Activated naive CD4-positive, alpha-beta T cell treated with anti-CD3 and anti-CD28 coated beads, Interleukin-2, amount 50 U/mL, for 72 hours (primary cell): ENCODE measurements at regions not wholly inside any gene's neighbourhood (a gene's known extent, or its start where the extent isn't known, plus 50 kb on each side); places are given as distances from the start of the nearest gene placed in this dataset.

ENCODE experiments used
- ATAC-seq, 2 donors: fragments of 150-1000 bp; cut with Tn5 transposase; 2 replicates each; pipeline ENCODE4 v1.10.0; 2021; ENCODE audit warnings: mild to moderate bottlenecking in 2 of 2, moderate library complexity in 2 of 2
- DNase-seq, 2 donors: peaks; one replicate each; pipeline ENCODE4 v3.0.0; 2021 to 2022; ENCODE audit warnings: low spot score in 2 of 2
- H3K27ac Mint-ChIP-seq, 2 donors: one replicate each; pipeline ENCODE4 v1.8.0; 2022; ENCODE audit warnings: mild to moderate bottlenecking in 2 of 2, mixed read lengths in 2 of 2
- H3K36me3 Mint-ChIP-seq, 2 donors: one replicate each; pipeline ENCODE4 v1.8.0; 2022; ENCODE audit warnings: mixed read lengths in 2 of 2
- H3K9me3 Mint-ChIP-seq, 2 donors: one replicate each; pipeline ENCODE4 v1.8.0; 2022; ENCODE audit warnings: mixed read lengths in 2 of 2

- no peak overlapping the region for H3K27ac Mint-ChIP-seq
- H3K36me3 Mint-ChIP-seq = peaks cover 8 to 11% of the 10 kb centered on the region in 2 donors
- DNase-seq (no peak), ATAC-seq (no peak)
- peaks cover 0 to 11% of the 10 kb centered on the region in 2 donors for H3K9me3 Mint-ChIP-seq
Observed at GRCh38 chr15:66925721-66926120, 139.7 kb upstream of the SMAD3 start.

GRCh38 chr15:66927201-66928077 lies 138.0 kb upstream of the SMAD3 start:
- no peak for ATAC-seq
- Mint-ChIP-seq H3K27ac (no peak overlapping the region), H3K36me3 (peaks cover 8 to 14% of the 10 kb centered on the region in 2 donors), H3K9me3 (peaks cover under 1 to 13% of the 10 kb centered on the region in 2 donors)
- DNase-seq = no peak

- ATAC-seq (no peak), DNase-seq (no peak)
- peaks cover 3 to 14% of the 10 kb centered on the region in 2 donors for H3K36me3 Mint-ChIP-seq
- H3K27ac Mint-ChIP-seq = no peak overlapping the region
- peaks cover 7 to 13% of the 10 kb centered on the region in 2 donors for H3K9me3 Mint-ChIP-seq
Observed at GRCh38 chr15:66928101-66928500, 137.3 kb upstream of the SMAD3 start.

- DNase-seq (no peak), ATAC-seq (no peak)
- H3K27ac Mint-ChIP-seq = no peak overlapping the region
- peaks cover 7 to 9% of the 10 kb centered on the region in 2 donors for H3K9me3 Mint-ChIP-seq
- H3K36me3 Mint-ChIP-seq = peaks cover 9 to 11% of the 10 kb centered on the region in 2 donors
Observed at GRCh38 chr15:66928784-66929183, 136.6 kb upstream of the SMAD3 start.

GRCh38 chr15:66929843-66930402 lies 135.5 kb upstream of the SMAD3 start:
- H3K27ac Mint-ChIP-seq = no peak overlapping the region
- H3K9me3 Mint-ChIP-seq = peaks cover 12 to 14% of the 10 kb centered on the region in 2 donors
- H3K36me3 Mint-ChIP-seq = peaks cover 16 to 18% of the 10 kb centered on the region in 2 donors
- DNase-seq = no peak
- no peak for ATAC-seq

- Mint-ChIP-seq H3K9me3 (peaks cover 12 to 24% of the 10 kb centered on the region in 2 donors), H3K36me3 (peaks cover 16 to 18% of the 10 kb centered on the region in 2 donors), H3K27ac (no peak overlapping the region)
- DNase-seq = peak in 1 of 2 donors; percentile 30
- ATAC-seq = no peak
Observed at GRCh38 chr15:66931768-66932633, 133.4 kb upstream of the SMAD3 start.

GRCh38 chr15:66932634-66933024 lies 132.8 kb upstream of the SMAD3 start:
- Mint-ChIP-seq H3K36me3 (peaks cover 16 to 18% of the 10 kb centered on the region in 2 donors), H3K9me3 (peaks cover 12 to 26% of the 10 kb centered on the region in 2 donors), H3K27ac (no peak overlapping the region)
- peak in 1 of 2 donors; percentile 21 for DNase-seq
- ATAC-seq = no peak

- Mint-ChIP-seq H3K27ac (no peak overlapping the region), H3K36me3 (peaks cover 16 to 18% of the 10 kb centered on the region in 2 donors), H3K9me3 (peaks cover 12 to 26% of the 10 kb centered on the region in 2 donors)
- ATAC-seq (no peak), DNase-seq (no peak)
Observed at GRCh38 chr15:66933932-66934867, 131.2 kb upstream of the SMAD3 start.

- ATAC-seq = no peak
- DNase-seq = peak in 1 of 2 donors; percentile 37
- peaks cover 16 to 18% of the 10 kb centered on the region in 2 donors for H3K36me3 Mint-ChIP-seq
- H3K27ac Mint-ChIP-seq = no peak overlapping the region
- peaks cover 12 to 26% of the 10 kb centered on the region in 2 donors for H3K9me3 Mint-ChIP-seq
Observed at GRCh38 chr15:66934868-66935520, 130.4 kb upstream of the SMAD3 start.

GRCh38 chr15:66935688-66936087 lies 129.7 kb upstream of the SMAD3 start:
- H3K9me3 Mint-ChIP-seq = peaks cover 12 to 26% of the 10 kb centered on the region in 2 donors
- H3K27ac Mint-ChIP-seq = no peak overlapping the region
- H3K36me3 Mint-ChIP-seq = peaks cover 16 to 18% of the 10 kb centered on the region in 2 donors
- DNase-seq (no peak), ATAC-seq (no peak)

GRCh38 chr15:66936109-66936860 lies 129.1 kb upstream of the SMAD3 start:
- ATAC-seq (no peak), DNase-seq (peak in 1 of 2 donors; percentile 49)
- Mint-ChIP-seq H3K9me3 (peaks cover 12 to 26% of the 10 kb centered on the region in 2 donors), H3K27ac (peak overlapping the region in 1 of 2 donors; percentile 34), H3K36me3 (peaks cover 16 to 18% of the 10 kb centered on the region in 2 donors)

- peaks cover 16 to 18% of the 10 kb centered on the region in 2 donors for H3K36me3 Mint-ChIP-seq
- peak in 1 of 2 donors; percentile 18 for DNase-seq
- peaks cover 12 to 26% of the 10 kb centered on the region in 2 donors for H3K9me3 Mint-ChIP-seq
- peak overlapping the region in 1 of 2 donors; percentile 34 for H3K27ac Mint-ChIP-seq
- ATAC-seq = no peak
Observed at GRCh38 chr15:66936861-66937582, 128.4 kb upstream of the SMAD3 start.

- H3K36me3 Mint-ChIP-seq = peaks cover 12 to 18% of the 10 kb centered on the region in 2 donors
- H3K9me3 Mint-ChIP-seq = peaks cover 9 to 23% of the 10 kb centered on the region in 2 donors
- no peak overlapping the region for H3K27ac Mint-ChIP-seq
- DNase-seq = peak in 1 of 2 donors; percentile 11
- ATAC-seq = no peak
Observed at GRCh38 chr15:66937588-66937987, 127.8 kb upstream of the SMAD3 start.
